Panc1 (cell line): ENCODE measurements at regions not wholly inside any gene's neighbourhood (a gene's known extent, or its start where the extent isn't known, plus 50 kb on each side); places are given as distances from the start of the nearest gene placed in this dataset.

ENCODE experiments used
- ATAC-seq: fragments of 200-7000 bp; cut with Tn5 transposase; 2 replicates; pipeline ENCODE4 v1.9.1; 2020; ENCODE audit warnings: mild to moderate bottlenecking, moderate library complexity
- BruUV-seq: library from RNA; stranded (reverse); fragments of 400-500 nt; replicated peaks from 2 replicates; lab custom pipeline; 2021; lab: Mats Ljungman, UMichigan
- CTCF ChIA-PET: fragments of 300-600 bp; sonication (Branson Sonifier 250); formaldehyde crosslinking; loops from one replicate; lab custom pipeline; 2022; ENCODE audit warnings: antibody characterized with exemption; lab: Charles Lee
- POLR2A ChIA-PET: fragments of 300-600 bp; sonication (Branson Sonifier 250); formaldehyde crosslinking; loops from one replicate; lab custom pipeline; 2022; ENCODE audit warnings: antibody characterized with exemption; lab: Charles Lee
- DNase-seq: peaks from one replicate; pipeline ENCODE4 v3.0.0-alpha.2; 2010; ENCODE audit warnings: low read depth, low spot score
- H3K27ac ChIP-seq: 2 replicates; pipeline ENCODE4 v1.5.1; 2011; ENCODE audit warnings: mild to moderate bottlenecking, low read length, inconsistent platforms
- H3K27me3 ChIP-seq: fragments of 200-500 bp; sonication (Bioruptor generic); 2 replicates; pipeline ENCODE4 v1.6.0; 2014; ENCODE audit warnings: low read length, inconsistent platforms; ENCODE audit not compliant: control insufficient read depth, insufficient read depth
- H3K36me3 ChIP-seq: fragments of 200-500 bp; sonication (Bioruptor generic); 2 replicates; pipeline ENCODE4 v1.5.1; 2014; ENCODE audit warnings: inconsistent platforms, mild to moderate bottlenecking, low read length, moderate library complexity; ENCODE audit not compliant: control insufficient read depth, insufficient read depth
- H3K4me1 ChIP-seq: 2 replicates; pipeline ENCODE4 v1.5.1; 2011; ENCODE audit warnings: inconsistent platforms, mild to moderate bottlenecking, low read length, moderate library complexity; ENCODE audit not compliant: control insufficient read depth, insufficient read depth
- H3K4me3 ChIP-seq, 2 experiments: 2 replicates each; pipeline ENCODE4 v1.5.1; 2011 to 2012; ENCODE audit warnings: low read depth in 2 of 2, low read length in 2 of 2, mild to moderate bottlenecking in 2 of 2, inconsistent platforms in 1 of 2, moderate library complexity in 1 of 2
- H3K9me3 ChIP-seq: fragments of 200-500 bp; sonication (Bioruptor generic); 2 replicates; pipeline ENCODE4 v1.5.1; 2014; ENCODE audit warnings: low read depth, mild to moderate bottlenecking, inconsistent platforms, low read length, moderate library complexity; ENCODE audit not compliant: control insufficient read depth, insufficient read depth
- CTCF ChIP-seq: fragments of 450-650 bp; IDR thresholded peaks from 2 replicates; pipeline ENCODE4 v1.5.1; 2017; ENCODE audit warnings: mild to moderate bottlenecking
- POLR2AphosphoS5 ChIP-seq: IDR thresholded peaks from 2 replicates; pipeline ENCODE4 v1.6.1; 2012; ENCODE audit warnings: mild to moderate bottlenecking, low read depth, low read length, moderate library complexity
- REST ChIP-seq, 2 experiments: IDR thresholded peaks; 2 replicates each; pipeline ENCODE4 v1.6.1; 2011 to 2012; ENCODE audit warnings: low read depth in 2 of 2, control low read depth in 1 of 2, low read length in 1 of 2, mild to moderate bottlenecking in 1 of 2, moderate library complexity in 1 of 2; ENCODE audit not compliant: insufficient read depth in 1 of 2
- SIN3A ChIP-seq: IDR thresholded peaks from 2 replicates; pipeline ENCODE4 v1.6.1; 2012; ENCODE audit warnings: low read depth, mild to moderate bottlenecking, low read length, moderate library complexity, borderline replicate concordance; ENCODE audit not compliant: insufficient read depth
- TCF7L2 ChIP-seq: IDR thresholded peaks from 2 replicates; pipeline ENCODE4 v1.6.1; 2011; ENCODE audit warnings: mild to moderate bottlenecking, low read depth, low read length, inconsistent platforms
- in situ Hi-C: cut with HindIII; loops from 2 replicates; pipeline ENCODE4 v1.10.0; 2016; ENCODE audit warnings: low sequenced_read_pairs, low pct_unique_long_range_greater_than_20kb
- intact Hi-C: fragments of 100-400 bp; cut with micrococcal nuclease; formaldehyde crosslinking; loops from one replicate; pipeline ENCODE4 v1.10.0; 2022; ENCODE audit not compliant: unreplicated experiment

- Histone ChIP-seq H3K27me3 (no peaks in the 10 kb centered on the region), H3K4me1 (no peaks in the 10 kb centered on the region; the same call in 1 of the 2 replicates), H3K4me3 (no peak overlapping the region), H3K9me3 (no peaks in the 10 kb centered on the region), H3K36me3 (no peaks in the 10 kb centered on the region), H3K27ac (no peak overlapping the region)
- TF ChIP-seq SIN3A (no peak), POLR2AphosphoS5 (no peak), REST (IDR thresholded peaks at IDR 0.05; ENCODE audit: insufficient read depth in 1 of 2, low read depth in 2 of 2, low read length in 1 of 2) (no peak), TCF7L2 (no peak), CTCF (no peak)
- ATAC-seq = no peak
- CTCF ChIA-PET = no interaction called here
- DNase-seq = no peak
- BruUV-seq = no TSS peak
- in situ Hi-C loops = no loop called here
- POLR2A ChIA-PET = no interaction called here
- intact Hi-C loops = no loop called here
Measured at GRCh38 chr12:86721713-86722397, 465.7 kb upstream of the MGAT4C start.

GRCh38 chr12:86719381-86719780 lies 463.2 kb upstream of the MGAT4C start:
- ChIA-PET POLR2A (no interaction called here), CTCF (no interaction called here)
- Histone ChIP-seq H3K9me3 (no peaks in the 10 kb centered on the region), H3K4me3 (no peak overlapping the region), H3K27ac (no peak overlapping the region), H3K4me1 (no peaks in the 10 kb centered on the region), H3K36me3 (no peaks in the 10 kb centered on the region), H3K27me3 (no peaks in the 10 kb centered on the region)
- in situ Hi-C loops (no loop called here), intact Hi-C loops (no loop called here)
- TF ChIP-seq REST (IDR thresholded peaks at IDR 0.05; ENCODE audit: insufficient read depth in 1 of 2, low read depth in 2 of 2, low read length in 1 of 2) = no peak
- TF ChIP-seq TCF7L2 = no peak
- no peak for TF ChIP-seq SIN3A
- TF ChIP-seq POLR2AphosphoS5 = no peak
- TF ChIP-seq CTCF = no peak
- no TSS peak for BruUV-seq
- no peak for ATAC-seq
- DNase-seq = no peak
